DOHH2 (cell line): ENCODE measurements at regions not wholly inside any gene's neighbourhood (a gene's known extent, or its start where the extent isn't known, plus 50 kb on each side); places are given as distances from the start of the nearest gene placed in this dataset.

ENCODE experiments used
- H3F3A ChIP-seq: fragments of 200-600 bp; sonication (generic), shearing (Covaris generic); 2 replicates; pipeline ENCODE4 v1.6.0; 2016; ENCODE audit warnings: antibody characterized with exemption, mild to moderate bottlenecking; ENCODE audit not compliant: control insufficient read depth, insufficient read depth
- H3K27ac ChIP-seq: fragments of 200-600 bp; sonication (generic); 2 replicates; pipeline ENCODE4 v1.5.1; 2014; ENCODE audit warnings: low read depth, mild to moderate bottlenecking, low read length, moderate library complexity
- H3K27me3 ChIP-seq: fragments of 200-600 bp; sonication (generic); 2 replicates; pipeline ENCODE4 v1.6.1; 2014; ENCODE audit warnings: mild to moderate bottlenecking, low read length, mixed read lengths; ENCODE audit not compliant: control insufficient read depth
- H3K36me3 ChIP-seq: fragments of 200-600 bp; sonication (generic); 2 replicates; pipeline ENCODE4 v1.6.1; 2014; ENCODE audit warnings: mild to moderate bottlenecking, low read length, moderate library complexity, mixed read lengths; ENCODE audit not compliant: control insufficient read depth
- H3K4me1 ChIP-seq: fragments of 200-600 bp; sonication (generic); 2 replicates; pipeline ENCODE4 v1.6.1; 2014; ENCODE audit warnings: mild to moderate bottlenecking, low read length, mixed read lengths; ENCODE audit not compliant: control insufficient read depth
- H3K4me2 ChIP-seq: fragments of 200-600 bp; sonication (generic); 2 replicates; pipeline ENCODE4 v1.6.0; 2014; ENCODE audit warnings: mild to moderate bottlenecking, low read length, moderate library complexity
- H3K4me3 ChIP-seq: fragments of 200-600 bp; sonication (generic); 2 replicates; pipeline ENCODE4 v1.5.1; 2014; ENCODE audit warnings: mild to moderate bottlenecking, low read length, mixed read lengths
- H3K79me2 ChIP-seq: fragments of 200-600 bp; sonication (generic); 2 replicates; pipeline ENCODE4 v1.6.1; 2014; ENCODE audit warnings: mild to moderate bottlenecking, low read length, mixed read lengths; ENCODE audit not compliant: control insufficient read depth
- H3K9me2 ChIP-seq: fragments of 200-600 bp; sonication (generic); replicated peaks from 2 replicates; pipeline ENCODE4 v1.6.1; 2014; ENCODE audit warnings: mild to moderate bottlenecking, low read length, mixed read lengths; ENCODE audit not compliant: control insufficient read depth
- H3K9me3 ChIP-seq: fragments of 200-600 bp; sonication (generic); 2 replicates; pipeline ENCODE4 v1.6.1; 2014; ENCODE audit warnings: antibody characterized with exemption, low read length, mixed read lengths; ENCODE audit not compliant: control insufficient read depth, insufficient read depth
- H4K20me1 ChIP-seq: fragments of 200-600 bp; sonication (generic); 2 replicates; pipeline ENCODE4 v1.6.0; 2014; ENCODE audit warnings: low read depth, mild to moderate bottlenecking, antibody characterized with exemption, low read length, moderate library complexity; ENCODE audit not compliant: control insufficient read depth, insufficient read depth
- CTCF ChIP-seq: fragments of 200-600 bp; sonication (generic); IDR thresholded peaks from one replicate; pipeline ENCODE4 v1.5.1; 2014; ENCODE audit warnings: antibody characterized with exemption, mild to moderate bottlenecking, low read depth, low read length; ENCODE audit not compliant: poor library complexity, severe bottlenecking
- EZH2phosphoT487 ChIP-seq: fragments of 200-600 bp; sonication (generic); IDR thresholded peaks from 2 replicates; pipeline ENCODE4 v1.6.1; 2017; ENCODE audit warnings: borderline replicate concordance, mild to moderate bottlenecking, antibody characterized with exemption, low read length, moderate library complexity, mixed read lengths

DNA sequence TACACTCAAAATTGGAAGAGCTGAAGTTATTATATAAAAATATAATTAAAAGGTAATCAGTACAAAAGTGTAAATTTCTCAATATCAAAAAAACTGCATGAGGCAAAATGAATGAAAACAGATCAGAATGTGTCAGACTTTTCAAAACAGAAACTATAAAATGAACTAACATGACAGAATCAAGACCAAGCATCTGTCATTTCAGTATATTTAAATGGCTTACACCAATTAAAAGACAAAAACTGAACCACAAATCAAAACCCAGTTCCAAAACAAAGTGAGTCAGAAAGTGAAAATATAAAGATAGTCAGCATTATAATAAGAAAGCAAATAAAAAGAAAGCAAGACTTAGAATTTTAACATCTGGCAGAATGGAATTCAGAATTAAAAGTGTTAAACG, 289.7 kb downstream of the UBE3D start:
- H3F3A ChIP-seq: no peaks in the 10 kb centered on the region
- H3K79me2 ChIP-seq: no peaks in the 10 kb centered on the region
- H3K27ac ChIP-seq: no peak overlapping the region
- H3K4me3 ChIP-seq: no peak overlapping the region
- H3K36me3 ChIP-seq: no peaks in the 10 kb centered on the region
- no peaks in the 10 kb centered on the region for H3K4me1 ChIP-seq
- no peak overlapping the region for H3K4me2 ChIP-seq
- no peaks in the 10 kb centered on the region for H3K27me3 ChIP-seq
- TF ChIP-seq EZH2phosphoT487: no peak
- TF ChIP-seq CTCF: no peak
- H3K9me3 ChIP-seq: no peaks in the 10 kb centered on the region
- H4K20me1 ChIP-seq: no peaks in the 10 kb centered on the region
- H3K9me2 ChIP-seq: no peaks in the 10 kb centered on the region

DNA sequence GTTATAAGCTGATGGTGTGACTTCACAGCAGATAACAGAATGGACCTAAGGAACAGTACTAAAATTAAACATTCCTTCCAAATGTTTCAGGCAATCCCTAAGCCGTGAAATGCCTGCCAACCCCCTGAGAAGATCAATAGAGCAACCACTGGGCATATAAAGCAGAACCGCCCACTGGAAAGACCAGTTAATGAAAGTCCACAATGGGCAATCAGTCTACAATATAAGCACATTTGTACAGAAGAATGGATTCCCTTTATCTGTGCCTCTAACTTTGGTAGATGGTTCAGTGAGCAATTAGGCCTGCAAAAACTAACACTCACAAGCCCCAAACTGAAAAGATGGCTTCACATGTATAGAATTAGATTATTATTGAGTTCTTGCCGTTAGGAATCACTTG, 286.6 kb downstream of the UBE3D start:
- Histone ChIP-seq H3K27ac (no peak overlapping the region), H3K9me3 (no peaks in the 10 kb centered on the region), H3K4me2 (no peak overlapping the region), H3K27me3 (no peaks in the 10 kb centered on the region), H3K79me2 (no peaks in the 10 kb centered on the region), H4K20me1 (no peaks in the 10 kb centered on the region), H3K4me3 (no peak overlapping the region), H3F3A (no peaks in the 10 kb centered on the region), H3K36me3 (no peaks in the 10 kb centered on the region), H3K9me2 (no peaks in the 10 kb centered on the region), H3K4me1 (no peaks in the 10 kb centered on the region)
- TF ChIP-seq CTCF (no peak), EZH2phosphoT487 (no peak)

DNA sequence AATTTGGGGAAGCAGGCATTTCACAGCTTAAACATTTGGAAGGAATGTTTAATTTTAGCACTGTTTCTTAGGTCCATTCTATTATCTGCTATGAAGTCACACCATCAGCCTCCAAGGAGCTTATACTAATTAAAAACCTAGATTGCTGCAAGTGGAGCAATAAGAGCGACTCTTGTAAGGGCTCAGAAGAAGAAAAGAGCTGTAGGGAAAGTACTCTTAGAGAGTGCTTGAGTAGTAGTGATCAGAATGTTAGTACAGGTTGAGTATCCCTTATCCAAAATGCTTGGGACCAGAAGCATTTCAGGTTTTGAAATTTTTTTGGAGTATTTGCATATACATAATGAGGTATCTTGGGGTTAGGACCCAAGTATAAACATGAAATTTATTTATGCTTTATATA, 285.3 kb downstream of the UBE3D start:
- Histone ChIP-seq H3K4me3 (no peak overlapping the region), H3K9me2 (no peaks in the 10 kb centered on the region), H3K4me1 (no peaks in the 10 kb centered on the region), H3K27me3 (no peaks in the 10 kb centered on the region; the same call in 1 of the 2 replicates), H3K79me2 (no peaks in the 10 kb centered on the region), H3K9me3 (no peaks in the 10 kb centered on the region), H4K20me1 (no peaks in the 10 kb centered on the region), H3F3A (no peaks in the 10 kb centered on the region), H3K27ac (no peak overlapping the region), H3K4me2 (no peak overlapping the region), H3K36me3 (no peaks in the 10 kb centered on the region)
- TF ChIP-seq EZH2phosphoT487: no peak
- no peak for TF ChIP-seq CTCF
